ENCODE measurements at regions not wholly inside any gene's neighbourhood (a gene's known extent, or its start where the extent isn't known, plus 50 kb on each side); places are given as distances from the start of the nearest gene placed in this dataset.

- POLR2A ChIA-PET: no interaction called here
- H3K27me3 Mint-ChIP-seq: no peaks in the 10 kb centered on the region
- no peaks in the 10 kb centered on the region for H3K4me1 Mint-ChIP-seq
- no peaks in the 10 kb centered on the region for H3K9me3 Mint-ChIP-seq
- DNase-seq (no peak), ATAC-seq (no peak)
- no peak overlapping the region for H3K27ac Mint-ChIP-seq
- no peaks in the 10 kb centered on the region for H3K36me3 Mint-ChIP-seq
- no peak overlapping the region for H3K4me3 Mint-ChIP-seq
These were observed 208.4 kb downstream of the GASK1B start for GRCh38 chr4:157964463-157964862.

GRCh38 chr4:157961229-157961990, 211.4 kb downstream of the GASK1B start:
- H3K36me3 Mint-ChIP-seq: no peaks in the 10 kb centered on the region
- H3K27ac Mint-ChIP-seq: no peak overlapping the region
- no peaks in the 10 kb centered on the region for H3K27me3 Mint-ChIP-seq
- no peak for ATAC-seq
- no peak overlapping the region for H3K4me3 Mint-ChIP-seq
- POLR2A ChIA-PET: no interaction called here
- no peaks in the 10 kb centered on the region for H3K4me1 Mint-ChIP-seq
- H3K9me3 Mint-ChIP-seq: no peaks in the 10 kb centered on the region
- DNase-seq: no peak

DNA sequence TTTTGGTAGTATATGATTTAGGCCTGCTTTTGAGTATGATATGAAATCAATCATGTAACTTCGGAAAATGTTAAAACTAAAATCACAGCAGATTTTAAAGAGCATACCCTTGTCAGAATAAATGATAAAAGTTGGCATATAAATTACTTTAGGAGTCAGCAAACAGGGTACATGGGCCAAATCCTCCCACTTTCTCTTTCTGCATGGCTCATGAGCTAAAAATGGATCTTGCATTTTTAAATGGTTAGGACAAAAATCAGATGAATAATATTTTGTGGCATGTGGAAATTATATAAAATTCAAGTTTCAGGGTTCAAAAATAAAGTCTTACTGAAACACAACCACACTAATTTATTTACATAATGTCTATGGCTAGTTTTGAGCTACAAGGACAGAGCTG, 214.9 kb downstream of the GASK1B start:
- Mint-ChIP-seq H3K4me3 (no peak overlapping the region), H3K9me3 (peaks cover 0 to 2% (median 0%) of the 10 kb centered on the region in 9 donors), H3K27ac (no peak overlapping the region), H3K4me1 (no peaks in the 10 kb centered on the region), H3K27me3 (no peaks in the 10 kb centered on the region), H3K36me3 (no peaks in the 10 kb centered on the region)
- ATAC-seq (no peak), DNase-seq (no peak)
- POLR2A ChIA-PET: no interaction called here

- POLR2A ChIA-PET: no interaction called here
- no peaks in the 10 kb centered on the region for H3K27me3 Mint-ChIP-seq
- H3K36me3 Mint-ChIP-seq: no peaks in the 10 kb centered on the region
- no peak for DNase-seq
- no peak for ATAC-seq
- H3K9me3 Mint-ChIP-seq: no peaks in the 10 kb centered on the region
- no peaks in the 10 kb centered on the region for H3K4me1 Mint-ChIP-seq
- H3K4me3 Mint-ChIP-seq: no peak overlapping the region
- H3K27ac Mint-ChIP-seq: no peak overlapping the region
These were observed 230.8 kb downstream of the GASK1B start for GRCh38 chr4:157942017-157942416.

DNA sequence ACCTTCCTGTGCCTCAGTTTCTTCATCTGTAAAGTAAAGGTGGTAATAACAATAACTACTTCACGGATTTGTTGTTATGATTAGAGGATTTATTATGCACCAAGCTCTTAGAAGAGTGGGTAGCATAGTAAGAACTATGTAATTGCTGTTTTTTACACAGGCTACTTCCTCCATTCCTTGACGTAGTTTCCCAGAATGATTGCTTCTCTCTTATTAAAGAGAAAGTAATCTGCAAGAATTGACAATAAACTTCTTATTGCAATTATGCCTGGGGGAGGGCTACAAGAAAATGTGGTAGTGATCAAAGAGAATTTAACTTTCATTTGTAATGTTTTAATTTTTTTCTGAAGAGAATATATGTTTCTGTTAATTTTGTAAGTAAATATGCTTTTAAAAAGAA, 238.7 kb downstream of the GASK1B start:
- Mint-ChIP-seq H3K9me3 (peaks cover 0 to 2% (median 0%) of the 10 kb centered on the region in 9 donors), H3K4me3 (no peak overlapping the region), H3K36me3 (no peaks in the 10 kb centered on the region), H3K4me1 (no peaks in the 10 kb centered on the region), H3K27ac (no peak overlapping the region), H3K27me3 (no peaks in the 10 kb centered on the region)
- POLR2A ChIA-PET: no interaction called here
- ATAC-seq: no peak
- DNase-seq: no peak

GRCh38 chr4:157932936-157933335, 239.9 kb downstream of the GASK1B start:
- no peak overlapping the region for H3K4me3 Mint-ChIP-seq
- DNase-seq: no peak
- no peaks in the 10 kb centered on the region for H3K36me3 Mint-ChIP-seq
- no peak overlapping the region for H3K27ac Mint-ChIP-seq
- ATAC-seq: no peak
- H3K9me3 Mint-ChIP-seq: peaks cover 0 to 2% (median 0%) of the 10 kb centered on the region in 9 donors
- H3K27me3 Mint-ChIP-seq: no peaks in the 10 kb centered on the region
- H3K4me1 Mint-ChIP-seq: no peaks in the 10 kb centered on the region
- POLR2A ChIA-PET: no interaction called here

DNA sequence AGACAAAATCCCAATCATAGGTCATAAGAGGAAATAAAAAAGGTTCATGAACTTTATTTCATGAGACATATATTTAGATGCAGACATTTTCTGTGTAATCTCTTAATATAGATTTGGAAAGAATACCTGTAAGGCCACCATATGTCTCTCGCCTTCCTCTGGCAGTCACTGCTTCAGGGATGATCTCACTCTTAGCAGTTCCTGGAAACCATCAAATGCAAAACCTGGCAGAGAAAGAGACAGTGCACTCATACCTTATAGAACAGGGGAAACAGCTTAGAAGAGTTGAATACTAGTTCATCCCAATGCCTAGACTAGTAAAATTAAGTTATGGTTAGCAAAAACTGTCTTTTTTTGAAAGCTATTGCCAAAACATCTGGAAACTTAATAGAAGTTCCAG, 243.3 kb downstream of the GASK1B start:
- ATAC-seq (no peak), DNase-seq (no peak)
- POLR2A ChIA-PET: no interaction called here
- H3K4me3 Mint-ChIP-seq: no peak overlapping the region
- no peaks in the 10 kb centered on the region for H3K36me3 Mint-ChIP-seq
- H3K27ac Mint-ChIP-seq: no peak overlapping the region
- H3K27me3 Mint-ChIP-seq: peaks cover 0 to 7% (median 0%) of the 10 kb centered on the region in 5 donors
- H3K4me1 Mint-ChIP-seq: no peaks in the 10 kb centered on the region
- peaks cover 0 to 9% (median 2%) of the 10 kb centered on the region in 9 donors for H3K9me3 Mint-ChIP-seq

- Mint-ChIP-seq H3K9me3 (peaks cover 3 to 22% (median 7%) of the 10 kb centered on the region in 9 donors), H3K4me1 (no peaks in the 10 kb centered on the region), H3K27ac (no peak overlapping the region), H3K27me3 (no peaks in the 10 kb centered on the region), H3K36me3 (no peaks in the 10 kb centered on the region), H3K4me3 (no peak overlapping the region)
- POLR2A ChIA-PET: no interaction called here
- DNase-seq (no peak), ATAC-seq (no peak)
These were observed 254.6 kb downstream of the GASK1B start for GRCh38 chr4:157918036-157918832.

DNA sequence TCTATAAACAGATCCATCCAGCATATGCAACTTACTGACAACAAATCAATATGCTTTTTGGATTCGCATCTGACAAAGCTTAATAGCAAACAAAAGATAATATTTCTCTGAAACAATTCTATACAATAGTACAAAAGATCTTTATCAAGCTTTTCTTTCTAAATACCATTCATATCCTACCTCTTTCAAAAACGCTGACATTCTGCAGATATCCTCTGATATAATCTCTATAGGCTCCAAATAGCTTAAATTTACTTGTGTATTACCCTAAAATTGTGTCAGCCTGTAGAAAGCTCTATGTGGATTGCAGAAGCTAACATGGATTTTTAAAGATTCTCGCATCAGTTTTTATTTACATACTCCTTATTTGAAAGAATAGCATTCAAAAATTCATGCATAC, 260.6 kb downstream of the GASK1B start:
- ATAC-seq: no peak
- H3K4me3 Mint-ChIP-seq: no peak overlapping the region

DNA sequence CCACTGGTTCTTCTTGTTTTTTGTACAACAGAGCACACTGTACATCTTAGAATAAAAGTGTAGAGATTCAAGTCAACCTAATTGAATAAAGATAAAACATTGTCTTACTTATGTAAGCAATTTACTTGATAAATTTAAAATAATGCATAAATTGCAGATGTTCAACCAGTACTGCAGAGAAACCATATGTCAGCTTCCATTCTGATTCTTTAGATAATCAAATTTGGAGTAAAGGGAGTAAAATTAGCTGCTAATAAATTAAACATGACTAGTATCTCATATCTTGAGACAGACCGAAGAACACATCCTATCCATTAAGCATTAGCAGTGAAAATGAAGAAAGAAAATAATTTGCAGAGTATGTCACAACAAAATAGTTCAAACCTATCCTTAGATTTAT, 261.2 kb downstream of the GASK1B start:
- no peak overlapping the region for H3K4me3 Mint-ChIP-seq
- peaks cover 0 to 10% (median 0%) of the 10 kb centered on the region in 9 donors for H3K9me3 Mint-ChIP-seq
- H3K4me1 Mint-ChIP-seq: no peaks in the 10 kb centered on the region
- DNase-seq (no peak), ATAC-seq (no peak)
- H3K27me3 Mint-ChIP-seq: no peaks in the 10 kb centered on the region
- no peak overlapping the region for H3K27ac Mint-ChIP-seq
- POLR2A ChIA-PET: no interaction called here
- H3K36me3 Mint-ChIP-seq: no peaks in the 10 kb centered on the region

More for the DNA sequence above, 260.6 kb downstream of the GASK1B start:
- no peaks in the 10 kb centered on the region for H3K27me3 Mint-ChIP-seq
- H3K27ac Mint-ChIP-seq: no peak overlapping the region
- DNase-seq: no peak
- H3K4me1 Mint-ChIP-seq: no peaks in the 10 kb centered on the region
- H3K9me3 Mint-ChIP-seq: peaks cover 0 to 10% (median 0%) of the 10 kb centered on the region in 9 donors
- POLR2A ChIA-PET: no interaction called here
- H3K36me3 Mint-ChIP-seq: no peaks in the 10 kb centered on the region

- Mint-ChIP-seq H3K36me3 (no peaks in the 10 kb centered on the region), H3K4me1 (no peaks in the 10 kb centered on the region), H3K9me3 (no peaks in the 10 kb centered on the region), H3K4me3 (no peak overlapping the region), H3K27ac (no peak overlapping the region), H3K27me3 (no peaks in the 10 kb centered on the region)
- ATAC-seq: no peak
- POLR2A ChIA-PET: no interaction called here
- DNase-seq: no peak
These were observed 264.1 kb downstream of the GASK1B start for GRCh38 chr4:157908691-157909090.

- DNase-seq: no peak
- Mint-ChIP-seq H3K27ac (no peak overlapping the region), H3K36me3 (no peaks in the 10 kb centered on the region), H3K4me3 (no peak overlapping the region), H3K27me3 (no peaks in the 10 kb centered on the region), H3K9me3 (no peaks in the 10 kb centered on the region), H3K4me1 (no peaks in the 10 kb centered on the region)
- ATAC-seq: no peak
- POLR2A ChIA-PET: no interaction called here
These were observed 264.8 kb downstream of the GASK1B start for GRCh38 chr4:157908031-157908430.

GRCh38 chr4:157907226-157907946, 265.4 kb downstream of the GASK1B start:
- DNase-seq (no peak), ATAC-seq (no peak)
- H3K4me1 Mint-ChIP-seq: no peaks in the 10 kb centered on the region
- H3K36me3 Mint-ChIP-seq: no peaks in the 10 kb centered on the region
- POLR2A ChIA-PET: no interaction called here
- H3K9me3 Mint-ChIP-seq: no peaks in the 10 kb centered on the region
- no peaks in the 10 kb centered on the region for H3K27me3 Mint-ChIP-seq
- no peak overlapping the region for H3K4me3 Mint-ChIP-seq
- H3K27ac Mint-ChIP-seq: no peak overlapping the region
